Right lobe of liver (tissue), 6 donors: ENCODE measurements at regions not wholly inside any gene's neighbourhood (a gene's known extent, or its start where the extent isn't known, plus 50 kb on each side); places are given as distances from the start of the nearest gene placed in this dataset.

Experiments
- ATAC-seq, 4 donors: fragments of 200-7000 bp; cut with Tn5 transposase; one replicate each; pipeline ENCODE4 v1.9.1; 2020; ENCODE audit warnings: mild to moderate bottlenecking in 4 of 4, moderate library complexity in 4 of 4
- DNase-seq, 3 donors: peaks; one replicate each; pipeline ENCODE4 v3.0.0-alpha.2; 2020
- H3K27ac ChIP-seq, 3 donors: fragments of 200-600 bp; one replicate each; pipeline ENCODE4 v1.8.0; 2022
- H3K27me3 ChIP-seq, 2 donors: fragments of 200-600 bp; one replicate each; pipeline ENCODE4 v1.8.0; 2022
- H3K36me3 ChIP-seq, 4 donors: fragments of 200-600 bp; sonication (generic) in 1 of 4; one replicate each; pipeline versions ENCODE4 v1.5.1 to v1.8.0; 2017 to 2022; ENCODE audit warnings: control low read depth in 1 of 4
- H3K4me1 ChIP-seq, 4 donors: fragments of 200-600 bp; sonication (generic) in 1 of 4; one replicate each; pipeline versions ENCODE4 v1.5.1 to v1.8.0; 2017 to 2022; ENCODE audit warnings: control low read depth in 1 of 4
- H3K4me3 ChIP-seq, 3 donors: fragments of 200-600 bp; one replicate each; pipeline ENCODE4 v1.8.0; 2022
- H3K9me3 ChIP-seq, 4 donors: fragments of 200-600 bp; sonication (generic) in 1 of 4; one replicate each; pipeline versions ENCODE4 v1.5.1 to v1.8.0; 2017 to 2022; ENCODE audit warnings: control low read depth in 1 of 4
- CTCF ChIP-seq, 4 donors: fragments of 200-600 bp in 3 of 4; fragments of 450-650 bp in 1 of 4; IDR thresholded peaks; one replicate each; pipeline versions ENCODE4 v1.5.1 to v1.8.0; 2016 to 2022; ENCODE audit warnings: antibody characterized with exemption in 4 of 4, mild to moderate bottlenecking in 2 of 4
- POLR2A ChIP-seq: fragments of 450-650 bp; IDR thresholded peaks from one replicate; pipeline ENCODE4 v1.6.1; 2017; ENCODE audit warnings: antibody characterized with exemption, mild to moderate bottlenecking
- WGBS: methylation state at CpG from one replicate; pipeline ENCODE4 v1.1.6; 2018; ENCODE audit warnings: low coverage, low lambda C conversion rate; ENCODE audit not compliant: insufficient coverage; ENCODE audit errors: missing lambda C conversion rate; 5-methylcytosine and 5-hydroxymethylcytosine counted together
- intact Hi-C, 2 donors: fragments of 100-400 bp; cut with DNase I; formaldehyde crosslinking; loops; one replicate each; pipeline versions ENCODE4 v1.11.2 to v1.14.1; 2022
- donor health status: DM: no; HTN: yes; CAD: no.
- donor health status: DM: no; HTN: no; CAD: no.
- donor health status: DM: no; HTN: no; CAD: no.
- donor health status: DM: no; HTN: yes; CAD: no.
- donor health status: DM: no; HTN: yes; CAD: no.

- no peaks in the 10 kb centered on the region for H3K4me1 ChIP-seq
- H3K27ac ChIP-seq = no peak overlapping the region
- TF ChIP-seq CTCF (IDR thresholded peaks at IDR 0.05) (no peak), POLR2A (no peak)
- no peak overlapping the region for H3K4me3 ChIP-seq
- ATAC-seq (no peak), DNase-seq (no peak)
- WGBS = 79% methylated on average over 1 of the region's 1 CpG
- no peaks in the 10 kb centered on the region for H3K36me3 ChIP-seq
- no peaks in the 10 kb centered on the region for H3K27me3 ChIP-seq
- intact Hi-C loops = no loop called here
- H3K9me3 ChIP-seq = no peaks in the 10 kb centered on the region
Measured at GRCh38 chr2:83613178-83613577, 845.9 kb downstream of the SUCLG1 start.

- no peaks in the 10 kb centered on the region for H3K36me3 ChIP-seq
Measured at GRCh38 chr2:83602753-83603152, 856.3 kb downstream of the SUCLG1 start.

GRCh38 chr2:83596592-83597282, 862.3 kb downstream of the SUCLG1 start:
- DNase-seq = no peak
- no CpG with 5 or more reads among the region's 1 CpG for WGBS
- Histone ChIP-seq H3K4me3 (no peak overlapping the region), H3K36me3 (no peaks in the 10 kb centered on the region), H3K9me3 (no peaks in the 10 kb centered on the region), H3K27me3 (no peaks in the 10 kb centered on the region), H3K4me1 (no peaks in the 10 kb centered on the region), H3K27ac (no peak overlapping the region)
- TF ChIP-seq POLR2A = no peak
- no peak for TF ChIP-seq CTCF (IDR thresholded peaks at IDR 0.05)
- no peak for ATAC-seq
- intact Hi-C loops = no loop called here

More at GRCh38 chr2:83602753-83603152, 856.3 kb downstream of the SUCLG1 start:
- TF ChIP-seq CTCF (IDR thresholded peaks at IDR 0.05) = peak; percentile 17 to 51 (median 26)
- TF ChIP-seq POLR2A = no peak
- Histone ChIP-seq H3K9me3 (no peaks in the 10 kb centered on the region), H3K27me3 (no peaks in the 10 kb centered on the region), H3K4me3 (no peak overlapping the region), H3K4me1 (no peaks in the 10 kb centered on the region), H3K27ac (no peak overlapping the region)
- DNase-seq (no peak), ATAC-seq (peak; percentile 59 to 74 (median 64))
- intact Hi-C loops = no loop called here
- 77% methylated on average over 5 of the region's 6 CpGs for WGBS

GRCh38 chr2:83595926-83596325, 863.2 kb downstream of the SUCLG1 start:
- TF ChIP-seq CTCF (IDR thresholded peaks at IDR 0.05) = no peak
- TF ChIP-seq POLR2A = no peak
- DNase-seq (no peak), ATAC-seq (no peak)
- H3K9me3 ChIP-seq = no peaks in the 10 kb centered on the region
- H3K27ac ChIP-seq = no peak overlapping the region
- H3K27me3 ChIP-seq = no peaks in the 10 kb centered on the region
- H3K4me1 ChIP-seq = no peaks in the 10 kb centered on the region
- 45% methylated on average over 3 of the region's 3 CpGs for WGBS
- intact Hi-C loops = no loop called here
- H3K36me3 ChIP-seq = no peaks in the 10 kb centered on the region
- H3K4me3 ChIP-seq = no peak overlapping the region
